Anterior cingulate cortex (tissue), 58 donors: ENCODE measurements at regions not wholly inside any gene's neighbourhood (a gene's known extent, or its start where the extent isn't known, plus 50 kb on each side); places are given as distances from the start of the nearest gene placed in this dataset.

Source experiments
- DNase-seq, 58 donors: peaks; one replicate each; lab custom pipeline; 2025; lab: John Stamatoyannopoulos, UW

GRCh38 chr12:59260202-59260601 is 335.6 kb upstream of the SLC16A7 start:
- DNase-seq = no peak

GRCh38 chr12:59252731-59253130 is 332.4 kb upstream of the LRIG3 start:
- no peak for DNase-seq

- DNase-seq = peak in 1 of 58 donors; percentile 10
These were observed 330.5 kb upstream of the LRIG3 start for GRCh38 chr12:59250766-59251165.

GRCh38 chr12:59240048-59240447 is 319.7 kb upstream of the LRIG3 start:
- peak in 6 of 58 donors; percentile 4 to 24 (median 8) for DNase-seq

GRCh38 chr12:59234391-59234790 is 314.1 kb upstream of the LRIG3 start:
- peak in 2 of 58 donors; percentile 1 to 2 for DNase-seq

- DNase-seq = no peak
These were observed 310.0 kb upstream of the LRIG3 start for GRCh38 chr12:59230334-59230733.

- DNase-seq = no peak
These were observed 298.8 kb upstream of the LRIG3 start for GRCh38 chr12:59219148-59219547.

GRCh38 chr12:59196989-59197388 is 276.7 kb upstream of the LRIG3 start:
- no peak for DNase-seq

- DNase-seq = no peak
These were observed 274.5 kb upstream of the LRIG3 start for GRCh38 chr12:59194794-59195193.

- no peak for DNase-seq
These were observed 273.3 kb upstream of the LRIG3 start for GRCh38 chr12:59193476-59194050.

- no peak for DNase-seq
These were observed 271.1 kb upstream of the LRIG3 start for GRCh38 chr12:59191372-59191771.

- DNase-seq = no peak
These were observed 266.1 kb upstream of the LRIG3 start for GRCh38 chr12:59186451-59186850.

GRCh38 chr12:59185295-59185694 is 265.0 kb upstream of the LRIG3 start:
- DNase-seq = no peak

- DNase-seq = no peak
These were observed 262.6 kb upstream of the LRIG3 start for GRCh38 chr12:59182658-59183455.

- no peak for DNase-seq
These were observed 261.9 kb upstream of the LRIG3 start for GRCh38 chr12:59182191-59182590.

- no peak for DNase-seq
These were observed 261.0 kb upstream of the LRIG3 start for GRCh38 chr12:59181196-59181777.

GRCh38 chr12:59179231-59179630 is 258.9 kb upstream of the LRIG3 start:
- DNase-seq = no peak

GRCh38 chr12:59173695-59174094 is 253.4 kb upstream of the LRIG3 start:
- DNase-seq = peak in 1 of 58 donors; percentile 0

GRCh38 chr12:59168647-59169046 is 248.3 kb upstream of the LRIG3 start:
- DNase-seq = no peak

- DNase-seq = no peak
These were observed 246.2 kb upstream of the LRIG3 start for GRCh38 chr12:59166457-59166856.

GRCh38 chr12:59164991-59165718 is 244.9 kb upstream of the LRIG3 start:
- DNase-seq = no peak
